ENCODE measurements at regions not wholly inside any gene's neighbourhood (a gene's known extent, or its start where the extent isn't known, plus 50 kb on each side); places are given as distances from the start of the nearest gene placed in this dataset.

DNA sequence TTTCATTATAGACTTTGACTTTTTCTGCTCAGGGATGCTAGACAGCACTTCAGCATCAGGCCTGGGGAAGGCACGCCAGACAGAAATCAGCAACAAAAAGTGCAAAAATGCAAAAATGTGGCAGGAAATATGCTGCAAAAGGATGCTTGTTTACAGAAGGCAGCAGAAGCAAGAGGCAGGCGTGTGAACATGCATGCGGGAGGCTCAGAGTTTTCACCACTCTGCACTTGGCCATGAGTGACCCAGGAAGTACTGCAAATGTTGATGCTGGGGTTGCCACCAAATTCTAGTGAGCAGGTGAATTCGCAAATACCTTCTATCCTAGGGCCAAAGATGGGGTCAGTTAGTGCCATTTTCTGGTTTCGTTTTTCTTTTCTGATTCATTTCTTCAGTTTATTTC, 55.5 kb upstream of the ALKAL2 start:
- TF ChIP-seq, protein P1, sequence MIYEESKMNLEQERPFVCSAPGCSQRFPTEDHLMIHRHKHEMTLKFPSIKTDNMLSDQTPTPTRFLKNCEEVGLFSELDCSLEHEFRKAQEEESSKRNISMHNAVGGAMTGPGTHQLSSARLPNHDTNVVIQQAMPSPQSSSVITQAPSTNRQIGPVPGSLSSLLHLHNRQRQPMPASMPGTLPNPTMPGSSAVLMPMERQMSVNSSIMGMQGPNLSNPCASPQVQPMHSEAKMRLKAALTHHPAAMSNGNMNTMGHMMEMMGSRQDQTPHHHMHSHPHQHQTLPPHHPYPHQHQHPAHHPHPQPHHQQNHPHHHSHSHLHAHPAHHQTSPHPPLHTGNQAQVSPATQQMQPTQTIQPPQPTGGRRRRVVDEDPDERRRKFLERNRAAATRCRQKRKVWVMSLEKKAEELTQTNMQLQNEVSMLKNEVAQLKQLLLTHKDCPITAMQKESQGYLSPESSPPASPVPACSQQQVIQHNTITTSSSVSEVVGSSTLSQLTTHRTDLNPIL (CRISPR knock-in tag; IDR thresholded peaks at IDR 0.05; ENCODE audit: low read depth): no peak
- no peak for TF ChIP-seq TOX (CRISPR knock-in tag; IDR thresholded peaks at IDR 0.05; ENCODE audit: borderline replicate concordance)
- no peak for TF ChIP-seq ZNF8 (CRISPR knock-in tag; IDR thresholded peaks at IDR 0.05)
- no peak for TF ChIP-seq RARB (CRISPR knock-in tag; IDR thresholded peaks at IDR 0.05)
- no peak for TF ChIP-seq ZFP30 (CRISPR knock-in tag; IDR thresholded peaks at IDR 0.05)
- no peak for TF ChIP-seq ARNTL (CRISPR knock-in tag; IDR thresholded peaks at IDR 0.05; ENCODE audit: borderline replicate concordance, low read depth)
- no peak for TF ChIP-seq ZC3H10 (CRISPR knock-in tag; IDR thresholded peaks at IDR 0.05)
- TF ChIP-seq, protein P2, sequence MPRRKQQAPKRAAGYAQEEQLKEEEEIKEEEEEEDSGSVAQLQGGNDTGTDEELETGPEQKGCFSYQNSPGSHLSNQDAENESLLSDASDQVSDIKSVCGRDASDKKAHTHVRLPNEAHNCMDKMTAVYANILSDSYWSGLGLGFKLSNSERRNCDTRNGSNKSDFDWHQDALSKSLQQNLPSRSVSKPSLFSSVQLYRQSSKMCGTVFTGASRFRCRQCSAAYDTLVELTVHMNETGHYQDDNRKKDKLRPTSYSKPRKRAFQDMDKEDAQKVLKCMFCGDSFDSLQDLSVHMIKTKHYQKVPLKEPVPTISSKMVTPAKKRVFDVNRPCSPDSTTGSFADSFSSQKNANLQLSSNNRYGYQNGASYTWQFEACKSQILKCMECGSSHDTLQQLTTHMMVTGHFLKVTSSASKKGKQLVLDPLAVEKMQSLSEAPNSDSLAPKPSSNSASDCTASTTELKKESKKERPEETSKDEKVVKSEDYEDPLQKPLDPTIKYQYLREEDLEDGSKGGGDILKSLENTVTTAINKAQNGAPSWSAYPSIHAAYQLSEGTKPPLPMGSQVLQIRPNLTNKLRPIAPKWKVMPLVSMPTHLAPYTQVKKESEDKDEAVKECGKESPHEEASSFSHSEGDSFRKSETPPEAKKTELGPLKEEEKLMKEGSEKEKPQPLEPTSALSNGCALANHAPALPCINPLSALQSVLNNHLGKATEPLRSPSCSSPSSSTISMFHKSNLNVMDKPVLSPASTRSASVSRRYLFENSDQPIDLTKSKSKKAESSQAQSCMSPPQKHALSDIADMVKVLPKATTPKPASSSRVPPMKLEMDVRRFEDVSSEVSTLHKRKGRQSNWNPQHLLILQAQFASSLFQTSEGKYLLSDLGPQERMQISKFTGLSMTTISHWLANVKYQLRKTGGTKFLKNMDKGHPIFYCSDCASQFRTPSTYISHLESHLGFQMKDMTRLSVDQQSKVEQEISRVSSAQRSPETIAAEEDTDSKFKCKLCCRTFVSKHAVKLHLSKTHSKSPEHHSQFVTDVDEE (CRISPR knock-in tag; IDR thresholded peaks at IDR 0.05): no peak
